OCI-LY1 (cell line): ENCODE measurements at regions not wholly inside any gene's neighbourhood (a gene's known extent, or its start where the extent isn't known, plus 50 kb on each side); places are given as distances from the start of the nearest gene placed in this dataset.

Experiments
- CTCF ChIP-seq: fragments of 200-600 bp; sonication (generic), shearing (Covaris generic); IDR thresholded peaks from 2 replicates; pipeline ENCODE4 v1.5.1; 2017; ENCODE audit warnings: mild to moderate bottlenecking, antibody characterized with exemption, low read length, moderate library complexity, mixed read lengths
- EZH2 ChIP-seq: fragments of 200-600 bp; sonication (generic), shearing (Covaris generic); IDR thresholded peaks from 2 replicates; pipeline ENCODE4 v1.8.0; 2017; ENCODE audit warnings: borderline replicate concordance, mixed run types, mild to moderate bottlenecking, antibody characterized with exemption, low read length, moderate library complexity, mixed read lengths

- no peak for TF ChIP-seq CTCF
- TF ChIP-seq EZH2, result no peak
Measured at GRCh38 chr7:19327018-19327417, 181.8 kb upstream of the FERD3L start.
